ENCODE measurements at regions not wholly inside any gene's neighbourhood (a gene's known extent, or its start where the extent isn't known, plus 50 kb on each side); places are given as distances from the start of the nearest gene placed in this dataset.

- no peak for FAIRE-seq
- DNase-seq (ENCODE audit: low spot score in 2 of 2): no peak
These were observed 740.4 kb upstream of the IGFBP3 start for GRCh38 chr7:46661431-46661830.

- FAIRE-seq (no peak), DNase-seq (ENCODE audit: low spot score in 2 of 2) (no peak)
These were observed 739.4 kb upstream of the IGFBP3 start for GRCh38 chr7:46660402-46660980.

- FAIRE-seq (no peak), DNase-seq (ENCODE audit: low spot score in 2 of 2) (no peak)
These were observed 737.2 kb upstream of the IGFBP3 start for GRCh38 chr7:46658281-46658680.

- FAIRE-seq (no peak), DNase-seq (ENCODE audit: low spot score in 2 of 2) (no peak)
These were observed 733.7 kb upstream of the IGFBP3 start for GRCh38 chr7:46654546-46655443.

- no peak for FAIRE-seq
- no peak for DNase-seq (ENCODE audit: low spot score in 2 of 2)
These were observed 732.8 kb upstream of the IGFBP3 start for GRCh38 chr7:46653848-46654247.

GRCh38 chr7:46652317-46652716, 731.2 kb upstream of the IGFBP3 start:
- no peak for DNase-seq (ENCODE audit: low spot score in 2 of 2)
- no peak for FAIRE-seq

- FAIRE-seq (no peak), DNase-seq (ENCODE audit: low spot score in 2 of 2) (no peak)
These were observed 730.6 kb upstream of the IGFBP3 start for GRCh38 chr7:46651561-46652088.

GRCh38 chr7:46651070-46651469, 730.0 kb upstream of the IGFBP3 start:
- DNase-seq (ENCODE audit: low spot score in 2 of 2): no peak
- no peak for FAIRE-seq

- no peak for DNase-seq (ENCODE audit: low spot score in 2 of 2)
- no peak for FAIRE-seq
These were observed 728.8 kb upstream of the IGFBP3 start for GRCh38 chr7:46649876-46650275.

- no peak for FAIRE-seq
- no peak for DNase-seq (ENCODE audit: low spot score in 2 of 2)
These were observed 717.0 kb upstream of the IGFBP3 start for GRCh38 chr7:46637793-46638735.

GRCh38 chr7:46636022-46636421, 715.0 kb upstream of the IGFBP3 start:
- DNase-seq (ENCODE audit: low spot score in 2 of 2) (no peak), FAIRE-seq (no peak)

GRCh38 chr7:46633630-46634240, 712.7 kb upstream of the IGFBP3 start:
- DNase-seq (ENCODE audit: low spot score in 2 of 2) (no peak), FAIRE-seq (no peak)

- FAIRE-seq: no peak
- DNase-seq (ENCODE audit: low spot score in 2 of 2): no peak
These were observed 712.1 kb upstream of the IGFBP3 start for GRCh38 chr7:46633200-46633599.

- no peak for FAIRE-seq
- DNase-seq (ENCODE audit: low spot score in 2 of 2): no peak
These were observed 709.0 kb upstream of the IGFBP3 start for GRCh38 chr7:46630031-46630430.

GRCh38 chr7:46628389-46628788, 707.3 kb upstream of the IGFBP3 start:
- no peak for FAIRE-seq
- no peak for DNase-seq (ENCODE audit: low spot score in 2 of 2)

- FAIRE-seq (no peak), DNase-seq (ENCODE audit: low spot score in 2 of 2) (no peak)
These were observed 705.7 kb upstream of the IGFBP3 start for GRCh38 chr7:46626691-46627310.

GRCh38 chr7:46626261-46626660, 705.2 kb upstream of the IGFBP3 start:
- no peak for DNase-seq (ENCODE audit: low spot score in 2 of 2)
- no peak for FAIRE-seq

- FAIRE-seq (no peak), DNase-seq (ENCODE audit: low spot score in 2 of 2) (no peak)
These were observed 704.0 kb upstream of the IGFBP3 start for GRCh38 chr7:46625032-46625431.

- peak; percentile 49 for FAIRE-seq
- DNase-seq (ENCODE audit: low spot score in 2 of 2): no peak
These were observed 701.2 kb upstream of the IGFBP3 start for GRCh38 chr7:46622251-46622650.

Measured in frontal cortex (tissue), 3 donors.